ENCODE measurements at regions not wholly inside any gene's neighbourhood (a gene's known extent, or its start where the extent isn't known, plus 50 kb on each side); places are given as distances from the start of the nearest gene placed in this dataset.

DNA sequence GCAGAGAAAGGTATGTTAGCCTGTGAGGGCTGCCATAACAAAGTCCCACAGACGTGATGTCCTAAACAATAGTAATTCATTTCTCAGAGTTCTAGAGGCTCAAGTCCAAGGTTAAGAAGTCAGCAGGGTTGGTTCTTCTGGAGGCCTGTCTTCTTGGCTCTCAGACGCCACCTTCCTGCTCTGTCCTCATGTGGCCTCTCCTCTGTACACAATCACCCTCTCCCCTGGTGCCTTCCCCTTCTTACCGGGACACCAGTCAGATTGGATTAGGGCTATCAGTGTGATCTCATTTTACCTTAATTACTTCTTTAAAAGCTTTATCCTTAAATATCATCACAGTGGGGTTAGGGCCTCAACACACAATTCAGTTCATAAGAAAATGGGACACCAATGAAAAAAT lies 860.5 kb downstream of the RNF144A start:
- DNase-seq: no peak

- no peak for DNase-seq
These were observed 863.1 kb downstream of the RNF144A start for GRCh38 chr2:7780321-7780720.

- DNase-seq: no peak
These were observed 868.5 kb downstream of the RNF144A start for GRCh38 chr2:7785700-7786099.

- DNase-seq: no peak
These were observed 871.5 kb downstream of the RNF144A start for GRCh38 chr2:7788736-7789135.

DNA sequence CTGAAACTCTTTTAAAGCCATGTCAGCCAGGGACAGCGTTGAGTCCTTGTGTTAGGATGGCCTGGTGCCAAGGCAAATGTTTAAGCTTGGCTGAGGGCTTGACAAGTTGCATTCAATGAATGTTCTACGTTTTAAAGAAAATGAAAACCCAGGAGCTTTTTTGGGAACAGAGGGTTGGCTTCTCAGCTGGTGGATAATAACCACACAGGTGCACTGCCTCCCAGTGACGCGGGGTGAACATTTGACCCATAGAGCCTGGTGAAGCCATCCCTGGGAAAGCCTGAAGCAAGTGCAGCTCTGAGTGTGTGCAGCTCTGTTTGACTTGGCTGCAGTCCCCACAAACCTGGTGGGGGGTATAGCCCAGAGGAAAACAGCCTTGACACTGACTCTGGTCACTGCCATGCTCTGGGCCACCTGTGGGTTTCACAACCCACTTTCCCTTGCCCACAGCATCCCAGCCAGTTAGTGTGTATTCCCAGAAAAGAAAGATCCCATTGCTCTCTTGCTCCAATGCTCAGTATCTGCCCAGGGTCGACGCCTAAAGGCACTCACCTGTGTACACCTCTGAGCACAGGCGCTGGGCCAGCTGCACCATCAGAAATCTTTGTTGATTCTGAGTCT lies 874.9 kb downstream of the RNF144A start:
- DNase-seq: peak; percentile 91

DNA sequence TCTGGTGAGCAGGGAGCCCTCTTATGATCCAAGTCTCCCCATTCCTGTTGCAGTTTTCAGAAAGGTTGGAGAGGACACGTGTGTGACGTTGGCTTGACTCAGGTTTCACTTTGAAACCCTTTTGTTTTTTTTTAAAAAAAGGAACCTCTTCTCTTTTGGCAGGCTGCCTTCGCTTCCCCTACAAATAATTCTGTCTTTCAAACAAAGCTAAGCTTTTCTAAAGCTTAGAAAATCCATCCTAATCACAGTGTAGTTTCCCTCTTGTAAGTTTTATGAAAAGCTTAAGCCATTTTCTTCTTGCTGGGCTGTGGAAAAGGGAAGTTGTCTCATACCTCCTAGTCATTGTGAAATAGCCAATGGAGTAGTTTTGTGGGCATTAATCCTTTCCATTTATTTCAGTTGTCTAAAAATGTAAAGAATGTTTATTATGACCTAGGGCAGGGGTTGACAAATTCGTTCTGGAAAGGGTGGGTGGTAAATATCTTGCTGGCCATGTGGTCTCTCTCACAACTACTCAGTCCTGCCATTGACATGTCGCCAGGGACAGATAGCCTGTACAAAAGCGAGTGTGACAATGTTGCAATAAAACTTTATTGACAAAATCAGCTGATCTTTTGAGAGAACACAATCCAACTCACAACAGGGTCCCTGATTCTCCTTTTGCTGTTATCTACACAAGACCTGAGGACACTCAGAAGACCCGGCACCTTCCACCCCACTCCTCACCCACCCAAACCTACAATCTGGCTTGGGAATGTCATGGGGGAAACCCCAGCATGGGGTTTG lies 878.8 kb downstream of the RNF144A start:
- no peak for DNase-seq

DNA sequence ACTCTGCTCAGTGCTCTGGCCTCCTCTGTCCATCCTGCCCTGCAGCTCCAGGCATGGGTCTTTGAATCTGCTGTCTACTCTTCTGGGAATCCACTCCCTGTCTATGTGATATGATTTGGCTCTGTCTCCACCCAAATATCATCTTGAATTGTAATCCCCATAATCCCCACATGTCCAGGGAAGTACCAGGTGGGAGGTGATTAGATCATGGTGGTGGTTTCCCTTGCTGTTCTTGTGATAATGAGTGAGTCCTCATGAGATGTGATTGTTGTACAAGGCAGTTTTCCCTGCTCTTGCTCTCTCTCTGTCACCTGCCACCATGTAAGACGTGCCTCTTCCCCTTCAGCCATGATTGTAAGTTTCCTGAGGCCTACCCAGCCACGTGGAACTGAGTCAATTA lies 881.8 kb upstream of the ID2 start:
- DNase-seq: no peak

- no peak for DNase-seq
These were observed 880.6 kb upstream of the ID2 start for GRCh38 chr2:7801212-7801611.

DNA sequence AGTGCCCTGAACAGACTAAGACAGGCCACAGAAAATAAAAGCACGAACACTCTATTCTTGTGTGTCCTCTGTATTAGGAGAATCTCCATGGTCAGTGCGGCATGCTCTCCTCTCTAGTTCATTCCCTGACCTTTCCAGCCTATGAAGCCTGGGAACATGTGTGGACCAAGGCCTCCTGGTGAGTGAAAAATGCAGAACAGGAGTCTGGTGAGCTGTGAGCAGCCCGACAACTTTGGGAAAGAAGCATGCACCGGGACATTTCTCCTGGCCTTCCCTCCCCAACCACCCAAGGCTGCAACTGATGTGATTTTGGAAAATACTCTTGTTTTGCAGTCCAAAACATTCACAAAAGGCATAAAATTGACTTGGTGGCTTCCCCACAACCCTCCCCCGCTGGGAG lies 878.3 kb upstream of the ID2 start:
- DNase-seq: no peak

GRCh38 chr2:7809640-7810039 lies 872.2 kb upstream of the ID2 start:
- DNase-seq: no peak

DNA sequence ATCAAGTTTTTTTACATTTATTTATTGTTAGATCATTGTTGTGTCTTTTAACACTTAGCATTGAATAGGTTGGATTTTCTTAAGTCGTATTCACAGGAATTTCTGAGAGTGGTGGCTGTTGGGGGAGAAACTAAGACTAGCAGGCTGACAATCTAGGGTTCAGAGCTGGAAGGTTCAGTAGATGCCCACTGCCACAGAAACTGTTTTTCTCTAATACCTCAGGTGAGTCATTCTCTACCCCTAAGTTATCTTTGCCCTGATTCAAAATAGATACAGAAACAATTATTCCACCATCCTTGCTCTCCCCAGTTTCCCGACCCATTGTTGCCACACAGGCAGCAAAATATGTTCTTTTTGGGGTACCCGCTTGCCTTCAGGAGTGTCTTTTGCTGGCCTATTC lies 870.8 kb upstream of the ID2 start:
- no peak for DNase-seq

DNA sequence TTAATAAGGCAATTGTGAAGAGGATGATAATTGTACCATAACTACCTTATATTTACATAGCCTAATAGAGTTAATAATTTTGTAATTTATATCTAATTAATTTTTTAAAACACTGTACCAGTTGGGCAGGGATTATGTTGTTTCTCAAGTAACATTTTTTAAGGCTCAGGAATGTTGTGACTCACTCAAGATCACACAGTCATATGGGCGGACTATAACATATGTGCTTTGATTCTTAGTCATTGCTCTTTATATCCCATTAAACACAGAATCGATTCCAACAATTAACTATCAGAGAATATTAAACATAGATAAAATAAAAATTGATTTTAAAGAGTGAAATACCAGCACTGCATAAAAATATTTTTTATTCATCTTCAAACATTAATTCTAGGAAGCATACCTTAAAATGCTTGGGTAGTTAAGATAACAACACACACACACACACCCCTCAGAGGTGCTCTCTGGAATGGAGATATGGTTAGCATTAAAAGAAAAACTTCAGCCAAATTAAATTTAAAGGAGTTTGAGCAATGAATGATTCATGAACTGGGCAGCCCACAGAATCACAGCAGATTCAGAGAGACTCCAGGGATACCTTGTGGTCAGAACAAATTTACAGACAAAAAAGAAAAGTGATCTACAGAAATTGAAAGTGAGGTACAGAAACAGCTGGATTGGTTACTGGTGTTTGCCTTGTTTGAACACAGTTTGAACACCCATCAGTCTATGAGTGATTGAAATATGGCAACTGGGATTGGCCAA lies 869.4 kb upstream of the ID2 start:
- DNase-seq: no peak

GRCh38 chr2:7813541-7814292 lies 868.1 kb upstream of the ID2 start:
- no peak for DNase-seq

GRCh38 chr2:7815726-7816125 lies 866.1 kb upstream of the ID2 start:
- DNase-seq: no peak

- DNase-seq: no peak
These were observed 865.6 kb upstream of the ID2 start for GRCh38 chr2:7816233-7816632.

DNA sequence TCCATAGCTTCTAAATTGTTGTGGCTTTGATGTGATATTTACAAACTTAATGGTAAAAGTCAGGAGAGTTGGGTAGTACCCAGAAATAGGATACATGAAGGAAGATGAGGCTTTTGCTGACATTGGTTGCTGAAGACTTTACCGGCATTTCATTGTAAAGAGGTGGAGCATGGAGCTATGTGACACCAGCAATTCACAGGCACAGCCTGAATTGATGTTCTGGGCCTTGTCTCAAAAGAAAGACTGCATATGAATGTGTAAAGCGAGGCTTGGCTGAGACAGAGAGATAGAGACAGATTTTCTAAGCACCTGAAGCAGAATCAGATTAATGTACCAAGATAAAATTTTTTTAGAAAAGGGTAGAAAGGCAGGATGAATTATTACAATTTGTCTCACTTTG lies 864.9 kb upstream of the ID2 start:
- DNase-seq: no peak

GRCh38 chr2:7819316-7819715 lies 862.5 kb upstream of the ID2 start:
- DNase-seq: no peak

GRCh38 chr2:7819850-7820249 lies 862.0 kb upstream of the ID2 start:
- no peak for DNase-seq

DNA sequence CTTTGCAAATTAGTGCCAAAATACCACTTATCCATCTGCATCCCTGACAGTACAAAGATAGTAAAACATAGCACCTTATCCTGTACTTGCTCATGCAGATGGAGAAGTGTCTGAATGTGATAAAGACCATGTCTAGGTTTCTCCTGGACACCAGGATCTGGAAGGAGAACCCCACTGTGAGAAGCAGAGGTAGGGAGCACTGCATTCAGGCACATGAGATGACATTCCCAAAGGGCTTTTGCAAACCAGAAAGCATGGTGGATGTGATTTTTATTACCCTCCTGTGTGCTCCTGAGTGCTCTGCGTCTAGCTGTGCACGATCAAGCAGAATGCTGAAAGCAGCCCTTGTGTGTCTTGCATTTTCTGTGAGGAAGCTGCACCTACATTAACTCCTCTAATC lies 857.6 kb upstream of the ID2 start:
- DNase-seq: no peak

- no peak for DNase-seq
These were observed 856.1 kb upstream of the ID2 start for GRCh38 chr2:7825591-7826312.

GRCh38 chr2:7826656-7827055 lies 855.2 kb upstream of the ID2 start:
- DNase-seq: no peak

- no peak for DNase-seq
These were observed 852.6 kb upstream of the ID2 start for GRCh38 chr2:7829241-7829640.

- DNase-seq: no peak
These were observed 851.2 kb upstream of the ID2 start for GRCh38 chr2:7830616-7831015.

All from NCI-H510A treated with DMSO at 0.1 percent for 48 hours (cell line).